H54 (cell line): ENCODE measurements at regions not wholly inside any gene's neighbourhood (a gene's known extent, or its start where the extent isn't known, plus 50 kb on each side); places are given as distances from the start of the nearest gene placed in this dataset.

Source experiments
- DNase-seq: peaks from one replicate; pipeline ENCODE4 v3.0.0; 2011; ENCODE audit warnings: low spot score, mixed read lengths; ENCODE audit not compliant: insufficient read length
- FAIRE-seq: peaks from 3 replicates; lab custom pipeline; 2011; peaks lifted over from hg19 to GRCh38; lab: Jason Lieb, UNC
- POLR2A ChIP-seq: IDR thresholded peaks from 2 replicates; pipeline ENCODE4 v1.6.1; 2011; ENCODE audit warnings: low read depth, mild to moderate bottlenecking, low read length

GRCh38 chr3:159929171-159930141 is 59.2 kb upstream of the IL12A start:
- FAIRE-seq (no peak), DNase-seq (peak; percentile 23)
- 0 out of 2 replicates have a peak, but pooled peaks have one; percentile 6 for TF ChIP-seq POLR2A

GRCh38 chr3:159934216-159934615 is 54.4 kb upstream of the IL12A start:
- FAIRE-seq (no peak), DNase-seq (no peak)
- TF ChIP-seq POLR2A = no peak

GRCh38 chr3:159936541-159936940 is 52.1 kb upstream of the IL12A start:
- DNase-seq (no peak), FAIRE-seq (no peak)
- no peak for TF ChIP-seq POLR2A

GRCh38 chr3:159937561-159938166 is 51.0 kb upstream of the IL12A start:
- FAIRE-seq (no peak), DNase-seq (no peak)
- no peak for TF ChIP-seq POLR2A

- no peak for DNase-seq
- no peak for FAIRE-seq
- no peak for TF ChIP-seq POLR2A
Measured at GRCh38 chr3:159938714-159939113, 49.9 kb upstream of the IL12A start.
